ENCODE measurements at regions not wholly inside any gene's neighbourhood (a gene's known extent, or its start where the extent isn't known, plus 50 kb on each side); places are given as distances from the start of the nearest gene placed in this dataset.

DNA sequence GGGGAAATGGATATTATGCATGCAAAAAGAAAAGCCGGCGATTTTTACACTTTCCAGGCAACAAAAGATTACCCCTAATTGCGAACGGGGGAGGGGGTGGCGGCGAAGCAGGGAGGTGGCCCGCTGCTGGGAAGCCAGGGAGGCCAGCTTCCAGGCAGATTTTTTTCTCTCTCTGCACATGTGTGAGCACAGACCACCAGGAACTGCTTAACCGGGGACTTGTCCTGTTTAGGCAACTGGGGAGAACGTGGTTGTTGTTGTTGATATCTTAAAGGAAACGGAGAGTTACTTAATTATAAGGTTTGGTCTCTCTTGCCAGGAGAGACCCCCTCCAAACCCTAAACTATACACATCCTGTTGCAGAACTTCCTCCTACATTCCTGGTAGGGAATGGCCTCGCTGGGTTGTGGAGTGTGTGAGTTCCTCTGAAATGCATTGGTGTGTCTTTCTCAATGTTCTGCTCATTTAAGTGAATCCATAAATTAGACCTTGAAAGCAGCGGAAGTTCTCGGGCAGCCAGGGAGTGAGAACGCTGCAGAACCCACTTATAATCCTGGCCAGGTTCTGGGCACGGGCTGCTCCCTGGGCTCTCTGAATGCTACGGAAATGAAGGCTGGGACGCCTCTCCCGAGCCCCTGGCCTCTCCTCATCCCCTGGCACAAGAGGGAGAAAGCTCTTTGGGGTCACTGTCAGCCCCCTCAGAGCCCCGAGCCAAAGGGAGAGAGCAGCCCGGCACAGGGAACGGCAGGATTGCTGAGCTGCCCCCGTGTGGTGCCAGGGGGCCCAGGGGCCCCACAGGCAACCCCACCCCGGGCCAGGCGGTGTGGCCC lies 250.0 kb downstream of the FOXD2 start:
- no peaks in the 10 kb centered on the region for H3K4me1 Mint-ChIP-seq
- H3K9ac ChIP-seq (ENCODE audit: low read length), result no peak overlapping the region
- no peaks in the 10 kb centered on the region for H3K79me2 ChIP-seq (ENCODE audit: control insufficient read depth, insufficient read depth, low read length)
- DNase-seq, result no peak
- ChIA-PET POLR2A (no interaction called here), CTCF (interaction anchor here (0.5 kb wide), 1 partner anchor 36 kb away, joined by 5 read pairs; no protein-coding TSS in a partner anchor)
- no peaks in the 10 kb centered on the region for H3K36me3 ChIP-seq (replicated peaks in 1 of 2; ENCODE audit: control extremely low read depth in 1 of 2, control insufficient read depth in 1 of 2, extremely low read depth in 1 of 2, insufficient read depth in 2 of 2, low read length in 1 of 2)
- H3K4me1 ChIP-seq (ENCODE audit: control insufficient read depth in 2 of 2, insufficient read depth in 2 of 2, low read length in 2 of 2), result no peaks in the 10 kb centered on the region
- intact Hi-C loops (cut with micrococcal nuclease), result no loop called here
- no peaks in the 10 kb centered on the region for H4K20me1 ChIP-seq (ENCODE audit: control insufficient read depth, insufficient read depth, low read length, poor library complexity, severe bottlenecking)
- no peaks in the 10 kb centered on the region for H3K9me3 Mint-ChIP-seq (ENCODE audit: insufficient read depth)
- no peak overlapping the region for H3K4me3 Mint-ChIP-seq
- no peak for ATAC-seq (ENCODE audit: low read depth)
- no peak overlapping the region for H3K27ac Mint-ChIP-seq
- 46% methylated on average over 18 of the region's 24 CpGs for WGBS (ENCODE audit: insufficient coverage)
- H3K27me3 ChIP-seq (replicated peaks in 1 of 4; ENCODE audit: control extremely low read depth in 1 of 4, control insufficient read depth in 3 of 4, insufficient read depth in 4 of 4, low read length in 3 of 4), result peaks cover 0 to 2% (median 0%) of the 10 kb centered on the region in 4 experiments
- TF ChIP-seq CTCF (IDR thresholded peaks at IDR 0.05) (no peak), EZH2 (IDR thresholded peaks at IDR 0.05; ENCODE audit: borderline replicate concordance, insufficient read depth, low read depth, low read length, poor library complexity, severe bottlenecking) (no peak)
- H3K9me3 ChIP-seq (ENCODE audit: control extremely low read depth in 1 of 3, control insufficient read depth in 2 of 3, insufficient read depth in 1 of 3, low read length in 2 of 3), result no peaks in the 10 kb centered on the region
- peaks cover 16% of the 10 kb centered on the region for H3K27me3 Mint-ChIP-seq
- H2AFZ ChIP-seq (ENCODE audit: insufficient read depth, low read depth, low read length, poor library complexity, severe bottlenecking), result no peak overlapping the region
- no peak overlapping the region for H3K27ac ChIP-seq (ENCODE audit: low read length in 2 of 2)
- H3K4me3 ChIP-seq (ENCODE audit: control extremely low read depth in 1 of 5, extremely low read depth in 1 of 5, insufficient read depth in 1 of 5, low read depth in 2 of 5, low read length in 4 of 5), result no peak overlapping the region
- no peak overlapping the region for H3K4me2 ChIP-seq (replicated peaks; ENCODE audit: low read depth, low read length, poor library complexity, severe bottlenecking)

Data from B cell (primary cell).